ENCODE measurements at regions not wholly inside any gene's neighbourhood (a gene's known extent, or its start where the extent isn't known, plus 50 kb on each side); places are given as distances from the start of the nearest gene placed in this dataset.

DNA sequence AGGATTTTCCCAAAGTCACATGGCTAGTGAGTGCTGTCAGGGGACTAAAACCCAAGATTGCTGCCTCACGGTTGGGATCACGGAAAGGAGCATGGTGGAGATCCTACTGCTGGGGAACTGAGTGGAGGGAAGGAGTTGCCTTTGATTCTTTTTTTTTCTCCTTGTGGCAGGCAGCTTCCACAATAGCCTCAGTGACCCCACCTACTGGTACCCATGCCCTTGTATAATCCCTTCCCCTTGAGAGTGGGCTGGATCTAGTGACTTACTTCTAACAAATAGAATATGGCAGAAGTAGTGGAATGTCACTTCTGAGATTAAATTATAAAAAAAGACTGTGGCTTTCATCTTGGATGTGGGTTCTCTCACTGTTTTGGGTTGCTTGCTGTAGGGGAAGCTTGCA lies 135.7 kb downstream of the DICER1 start:
- Histone ChIP-seq H3K27me3 (ENCODE audit: control insufficient read depth in 2 of 2, insufficient read depth in 1 of 2, low read length in 1 of 2) (no peaks in the 10 kb centered on the region), H3K4me3 (ENCODE audit: low read length in 2 of 2) (no peak overlapping the region), H3K4me1 (ENCODE audit: control insufficient read depth in 2 of 2, insufficient read depth in 2 of 2, low read length in 2 of 2) (no peaks in the 10 kb centered on the region), H3K36me3 (ENCODE audit: control insufficient read depth in 2 of 2, insufficient read depth in 2 of 2, low read length in 1 of 2) (no peaks in the 10 kb centered on the region), H3K9me3 (ENCODE audit: control insufficient read depth in 2 of 2, insufficient read depth in 1 of 2, low read length in 1 of 2) (no peaks in the 10 kb centered on the region), H3K27ac (ENCODE audit: low read depth in 1 of 2, low read length in 1 of 2) (no peak overlapping the region)
- WGBS, result 89% methylated on average over 2 of the region's 2 CpGs
- DNase-seq (ENCODE audit: low read depth in 6 of 9, low spot score in 9 of 9), result no peak

DNA sequence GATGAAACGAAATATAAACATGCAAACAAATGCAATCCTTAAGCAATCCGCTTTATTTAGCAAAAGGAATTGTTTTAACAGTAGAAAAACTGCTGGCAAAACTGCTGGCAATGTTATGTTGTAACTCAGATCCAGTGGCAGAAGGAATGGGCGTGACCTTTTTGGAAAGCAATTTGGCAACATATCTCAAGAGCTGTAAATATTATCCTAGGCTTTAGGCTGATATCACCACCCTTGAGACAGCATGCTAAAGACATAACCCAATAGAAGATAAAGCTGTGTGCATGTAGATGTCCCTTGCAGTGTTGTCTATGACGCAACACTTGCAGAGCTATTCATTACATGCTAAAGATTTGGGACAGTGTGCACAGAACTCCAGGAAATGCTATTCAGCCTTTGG lies 138.5 kb downstream of the DICER1 start:
- Histone ChIP-seq H3K36me3 (ENCODE audit: control insufficient read depth in 2 of 2, insufficient read depth in 2 of 2, low read length in 1 of 2) (no peaks in the 10 kb centered on the region), H3K9me3 (ENCODE audit: control insufficient read depth in 2 of 2, insufficient read depth in 1 of 2, low read length in 1 of 2) (no peaks in the 10 kb centered on the region), H3K4me1 (ENCODE audit: control insufficient read depth in 2 of 2, insufficient read depth in 2 of 2, low read length in 2 of 2) (no peaks in the 10 kb centered on the region), H3K27ac (ENCODE audit: low read depth in 1 of 2, low read length in 1 of 2) (no peak overlapping the region), H3K27me3 (ENCODE audit: control insufficient read depth in 2 of 2, insufficient read depth in 1 of 2, low read length in 1 of 2) (no peaks in the 10 kb centered on the region), H3K4me3 (ENCODE audit: low read length in 2 of 2) (no peak overlapping the region)
- no peak for DNase-seq (ENCODE audit: low read depth in 6 of 9, low spot score in 9 of 9)
- 88% methylated on average over 4 of the region's 4 CpGs for WGBS

DNA sequence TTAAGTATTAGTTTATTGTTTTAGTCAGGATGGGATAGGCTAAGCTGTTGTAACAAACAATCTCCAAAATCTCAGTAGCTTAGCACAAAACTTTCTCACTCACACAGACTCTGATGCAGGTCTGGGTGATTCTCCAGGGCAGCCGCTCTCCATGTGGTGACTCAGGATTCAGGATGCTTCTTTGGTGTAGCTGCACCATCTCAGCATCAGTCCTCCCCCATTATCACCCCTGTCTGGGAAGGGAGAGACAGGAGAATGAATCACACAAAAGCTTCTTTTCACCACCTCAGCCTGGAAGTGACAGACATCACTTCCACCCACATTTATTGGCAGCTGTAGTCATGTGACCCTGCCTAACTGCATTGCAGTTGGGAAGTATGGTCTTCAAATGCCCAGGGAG lies 142.3 kb downstream of the DICER1 start:
- Histone ChIP-seq H3K4me3 (ENCODE audit: low read length in 2 of 2) (no peak overlapping the region), H3K36me3 (ENCODE audit: control insufficient read depth in 2 of 2, insufficient read depth in 2 of 2, low read length in 1 of 2) (no peaks in the 10 kb centered on the region), H3K27ac (ENCODE audit: low read depth in 1 of 2, low read length in 1 of 2) (no peak overlapping the region), H3K4me1 (ENCODE audit: control insufficient read depth in 2 of 2, insufficient read depth in 2 of 2, low read length in 2 of 2) (no peaks in the 10 kb centered on the region), H3K9me3 (ENCODE audit: control insufficient read depth in 2 of 2, insufficient read depth in 1 of 2, low read length in 1 of 2) (no peaks in the 10 kb centered on the region), H3K27me3 (ENCODE audit: control insufficient read depth in 2 of 2, insufficient read depth in 1 of 2, low read length in 1 of 2) (peaks cover 0 to 10% of the 10 kb centered on the region in 2 donors)
- no peak for DNase-seq (ENCODE audit: low read depth in 6 of 9, low spot score in 9 of 9)
- WGBS, result 98% methylated on average over 1 of the region's 1 CpG

DNA sequence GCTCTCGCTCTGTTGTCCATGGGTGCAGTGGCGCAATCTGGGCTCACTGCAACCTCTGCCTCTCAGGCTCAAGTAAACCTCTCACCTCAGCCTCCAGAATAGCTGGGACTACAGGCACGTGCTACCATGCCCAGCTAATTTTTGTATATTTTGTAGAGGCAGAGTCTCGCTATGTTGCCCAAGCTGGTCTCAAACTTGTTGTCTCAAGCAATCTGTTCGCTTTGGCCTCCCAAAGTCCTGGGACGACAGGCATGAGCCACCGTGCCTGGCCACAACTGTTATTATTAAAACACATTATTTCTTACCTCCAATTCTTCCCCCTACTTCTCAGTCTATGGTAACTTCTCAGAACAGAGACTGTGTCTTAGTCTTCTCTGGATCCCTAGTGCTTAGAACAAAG lies 143.3 kb downstream of the DICER1 start:
- peaks cover 0 to 14% of the 10 kb centered on the region in 2 donors for H3K27me3 ChIP-seq (ENCODE audit: control insufficient read depth in 2 of 2, insufficient read depth in 1 of 2, low read length in 1 of 2)
- no peak for DNase-seq (ENCODE audit: low read depth in 6 of 9, low spot score in 9 of 9)
- WGBS, result 98% methylated on average over 7 of the region's 7 CpGs
- no peaks in the 10 kb centered on the region for H3K4me1 ChIP-seq (ENCODE audit: control insufficient read depth in 2 of 2, insufficient read depth in 2 of 2, low read length in 2 of 2)
- H3K9me3 ChIP-seq (ENCODE audit: control insufficient read depth in 2 of 2, insufficient read depth in 1 of 2, low read length in 1 of 2), result no peaks in the 10 kb centered on the region
- no peak overlapping the region for H3K4me3 ChIP-seq (ENCODE audit: low read length in 2 of 2)
- no peaks in the 10 kb centered on the region for H3K36me3 ChIP-seq (ENCODE audit: control insufficient read depth in 2 of 2, insufficient read depth in 2 of 2, low read length in 1 of 2)
- no peak overlapping the region for H3K27ac ChIP-seq (ENCODE audit: low read depth in 1 of 2, low read length in 1 of 2)

DNA sequence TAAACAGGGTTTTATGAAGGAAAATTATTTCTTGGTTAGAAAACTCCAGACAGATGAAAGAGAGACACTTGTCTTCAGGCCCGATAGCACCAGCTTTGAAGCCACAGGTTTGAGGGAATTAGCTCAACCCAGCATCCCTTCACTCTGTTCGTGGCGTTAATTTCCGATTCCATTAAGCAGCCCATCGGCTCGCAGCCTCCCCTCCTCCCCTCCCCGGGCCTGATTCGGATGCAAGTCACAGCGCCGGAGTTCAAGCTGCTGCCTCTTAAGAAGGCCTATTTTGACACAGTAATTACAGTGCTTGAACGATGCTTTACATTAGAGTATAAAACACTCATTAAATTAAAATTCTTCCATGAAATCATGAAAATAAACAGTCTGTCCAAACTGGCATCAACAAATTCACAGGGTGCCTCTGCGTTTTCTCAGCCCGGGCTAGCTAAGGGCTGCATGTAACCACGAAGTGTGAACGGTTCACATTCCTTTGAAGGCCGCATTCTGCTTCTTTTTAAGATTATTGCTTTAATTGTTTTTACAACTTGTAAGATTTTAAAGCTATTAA lies 145.8 kb downstream of the DICER1 start:
- Histone ChIP-seq H3K4me3 (ENCODE audit: low read length in 2 of 2) (no peak overlapping the region), H3K9me3 (ENCODE audit: control insufficient read depth in 2 of 2, insufficient read depth in 1 of 2, low read length in 1 of 2) (no peaks in the 10 kb centered on the region), H3K27me3 (ENCODE audit: control insufficient read depth in 2 of 2, insufficient read depth in 1 of 2, low read length in 1 of 2) (peaks cover 0 to 14% of the 10 kb centered on the region in 2 donors), H3K36me3 (ENCODE audit: control insufficient read depth in 2 of 2, insufficient read depth in 2 of 2, low read length in 1 of 2) (no peaks in the 10 kb centered on the region), H3K27ac (ENCODE audit: low read depth in 1 of 2, low read length in 1 of 2) (no peak overlapping the region), H3K4me1 (ENCODE audit: control insufficient read depth in 2 of 2, insufficient read depth in 2 of 2, low read length in 2 of 2) (no peaks in the 10 kb centered on the region)
- 46% methylated on average over 16 of the region's 16 CpGs for WGBS
- DNase-seq (ENCODE audit: low read depth in 6 of 9, low spot score in 9 of 9), result no peak

DNA sequence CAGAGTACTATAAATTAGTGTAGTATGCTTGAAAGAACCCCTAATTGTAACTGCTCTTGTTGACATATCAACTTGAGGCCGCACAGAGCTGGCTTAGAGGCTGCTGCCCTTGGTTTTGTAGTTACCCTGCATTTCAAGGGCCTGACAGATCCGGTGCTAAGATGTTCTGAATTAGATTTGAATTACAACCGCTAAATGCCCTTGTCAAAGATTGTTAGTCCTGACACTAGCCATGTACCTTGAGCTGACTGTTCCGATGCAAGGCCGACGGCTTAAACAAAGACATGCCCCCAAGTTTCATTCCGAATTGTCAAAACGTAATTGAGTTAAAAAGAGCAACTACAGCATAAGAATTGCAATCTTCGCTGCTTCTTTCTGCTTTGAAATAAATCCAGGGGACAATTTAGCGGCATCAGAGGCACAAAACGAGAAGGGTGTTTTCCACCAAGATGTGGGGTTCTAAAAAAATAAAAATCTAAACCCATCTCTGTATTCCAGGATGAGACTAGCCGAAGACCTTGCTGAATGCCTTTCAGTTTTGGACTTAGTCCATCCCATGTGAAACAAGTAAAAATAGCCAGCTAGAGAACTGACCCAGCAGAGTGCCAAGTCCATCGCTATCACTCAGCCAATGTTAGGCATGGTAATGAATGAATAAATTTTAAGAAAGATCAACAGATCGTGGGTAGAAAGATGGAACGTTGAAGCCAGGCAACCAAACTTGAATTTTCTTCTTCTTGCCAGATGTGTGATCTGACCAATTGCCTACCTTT lies 148.7 kb downstream of the DICER1 start:
- Histone ChIP-seq H3K9me3 (ENCODE audit: control insufficient read depth in 2 of 2, insufficient read depth in 1 of 2, low read length in 1 of 2) (no peaks in the 10 kb centered on the region), H3K36me3 (ENCODE audit: control insufficient read depth in 2 of 2, insufficient read depth in 2 of 2, low read length in 1 of 2) (no peaks in the 10 kb centered on the region), H3K4me1 (ENCODE audit: control insufficient read depth in 2 of 2, insufficient read depth in 2 of 2, low read length in 2 of 2) (no peaks in the 10 kb centered on the region), H3K27me3 (ENCODE audit: control insufficient read depth in 2 of 2, insufficient read depth in 1 of 2, low read length in 1 of 2) (peaks cover 0 to 14% of the 10 kb centered on the region in 2 donors), H3K27ac (ENCODE audit: low read depth in 1 of 2, low read length in 1 of 2) (no peak overlapping the region), H3K4me3 (ENCODE audit: low read length in 2 of 2) (no peak overlapping the region)
- DNase-seq (ENCODE audit: low read depth in 6 of 9, low spot score in 9 of 9), result no peak
- 94% methylated on average over 15 of the region's 15 CpGs for WGBS

DNA sequence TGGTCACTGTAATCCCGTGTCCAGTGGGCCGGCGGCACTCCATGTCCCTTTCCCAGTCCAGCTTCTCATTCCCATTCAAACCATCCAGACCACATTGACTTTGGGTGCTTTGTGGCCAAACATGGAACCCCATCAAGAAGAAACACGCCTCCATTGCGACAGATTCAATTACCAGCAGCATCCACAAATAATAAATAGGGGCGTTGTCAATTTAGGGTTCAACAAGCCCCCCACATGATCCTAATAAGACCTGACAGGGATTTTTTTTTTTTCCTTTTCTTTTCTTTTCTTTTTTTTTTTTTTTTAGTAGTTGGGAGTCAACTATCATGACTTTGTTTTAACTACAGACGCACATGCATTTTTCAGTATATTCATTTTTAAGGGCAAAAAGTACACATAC lies 149.4 kb downstream of the DICER1 start:
- H3K4me3 ChIP-seq (ENCODE audit: low read length in 2 of 2), result no peak overlapping the region
- peaks cover 0 to 15% of the 10 kb centered on the region in 2 donors for H3K27me3 ChIP-seq (ENCODE audit: control insufficient read depth in 2 of 2, insufficient read depth in 1 of 2, low read length in 1 of 2)
- DNase-seq (ENCODE audit: low read depth in 6 of 9, low spot score in 9 of 9), result no peak
- no peaks in the 10 kb centered on the region for H3K36me3 ChIP-seq (ENCODE audit: control insufficient read depth in 2 of 2, insufficient read depth in 2 of 2, low read length in 1 of 2)
- H3K4me1 ChIP-seq (ENCODE audit: control insufficient read depth in 2 of 2, insufficient read depth in 2 of 2, low read length in 2 of 2), result no peaks in the 10 kb centered on the region
- 83% methylated on average over 7 of the region's 7 CpGs for WGBS
- no peak overlapping the region for H3K27ac ChIP-seq (ENCODE audit: low read depth in 1 of 2, low read length in 1 of 2)
- no peaks in the 10 kb centered on the region for H3K9me3 ChIP-seq (ENCODE audit: control insufficient read depth in 2 of 2, insufficient read depth in 1 of 2, low read length in 1 of 2)

DNA sequence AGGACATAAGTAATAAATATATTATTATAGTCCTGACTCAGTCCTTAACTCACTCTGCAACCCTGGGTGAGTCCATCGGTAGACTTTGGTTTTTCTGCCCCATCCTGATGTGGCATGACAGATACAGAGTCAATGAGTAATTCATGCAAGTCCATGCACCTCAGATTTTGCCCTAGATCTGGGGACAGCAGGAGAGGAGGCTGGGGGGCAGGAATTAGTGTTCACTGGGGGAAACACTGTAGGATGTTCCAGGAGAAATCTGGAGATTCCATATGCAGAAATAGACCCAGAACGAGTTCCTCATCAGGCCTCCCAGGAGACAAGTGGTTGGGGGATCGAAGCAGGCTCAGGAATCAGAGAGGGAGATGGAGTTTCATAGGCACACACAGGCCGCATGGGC lies 150.8 kb downstream of the DICER1 start:
- no peak for DNase-seq (ENCODE audit: low read depth in 6 of 9, low spot score in 9 of 9)
- 90% methylated on average over 4 of the region's 4 CpGs for WGBS

DNA sequence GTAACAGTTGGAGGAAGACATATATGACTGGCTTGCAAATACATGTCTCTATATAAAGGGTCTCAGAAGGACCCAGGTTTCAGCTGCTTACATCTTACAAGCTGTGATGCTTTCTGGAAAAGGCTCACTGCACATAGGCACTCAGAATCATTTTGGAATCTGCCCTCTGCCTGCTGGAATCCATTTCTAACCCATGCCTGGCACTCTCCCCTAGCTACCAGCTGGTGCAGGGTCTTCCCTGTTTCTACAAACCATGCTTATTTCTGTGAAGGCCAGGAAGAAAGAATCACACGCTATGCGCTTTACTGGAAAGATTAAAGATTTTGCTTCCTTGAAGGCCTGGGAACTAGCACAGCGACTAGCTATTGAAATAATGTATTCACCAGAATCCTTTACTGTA lies 151.3 kb downstream of the DICER1 start:
- DNase-seq (ENCODE audit: low read depth in 6 of 9, low spot score in 9 of 9), result no peak
- 98% methylated on average over 3 of the region's 3 CpGs for WGBS

More for the DNA sequence above, 150.8 kb downstream of the DICER1 start:
- Histone ChIP-seq H3K27me3 (ENCODE audit: control insufficient read depth in 2 of 2, insufficient read depth in 1 of 2, low read length in 1 of 2) (peaks cover 0 to 9% of the 10 kb centered on the region in 2 donors), H3K27ac (ENCODE audit: low read depth in 1 of 2, low read length in 1 of 2) (no peak overlapping the region), H3K4me1 (ENCODE audit: control insufficient read depth in 2 of 2, insufficient read depth in 2 of 2, low read length in 2 of 2) (no peaks in the 10 kb centered on the region), H3K4me3 (ENCODE audit: low read length in 2 of 2) (no peak overlapping the region), H3K36me3 (ENCODE audit: control insufficient read depth in 2 of 2, insufficient read depth in 2 of 2, low read length in 1 of 2) (no peaks in the 10 kb centered on the region), H3K9me3 (ENCODE audit: control insufficient read depth in 2 of 2, insufficient read depth in 1 of 2, low read length in 1 of 2) (no peaks in the 10 kb centered on the region)

More for the DNA sequence above, 151.3 kb downstream of the DICER1 start:
- H3K27ac ChIP-seq (ENCODE audit: low read depth in 1 of 2, low read length in 1 of 2), result no peak overlapping the region
- peaks cover 0 to 7% of the 10 kb centered on the region in 2 donors for H3K27me3 ChIP-seq (ENCODE audit: control insufficient read depth in 2 of 2, insufficient read depth in 1 of 2, low read length in 1 of 2)
- H3K36me3 ChIP-seq (ENCODE audit: control insufficient read depth in 2 of 2, insufficient read depth in 2 of 2, low read length in 1 of 2), result no peaks in the 10 kb centered on the region
- H3K9me3 ChIP-seq (ENCODE audit: control insufficient read depth in 2 of 2, insufficient read depth in 1 of 2, low read length in 1 of 2), result no peaks in the 10 kb centered on the region
- H3K4me1 ChIP-seq (ENCODE audit: control insufficient read depth in 2 of 2, insufficient read depth in 2 of 2, low read length in 2 of 2), result no peaks in the 10 kb centered on the region
- H3K4me3 ChIP-seq (ENCODE audit: low read length in 2 of 2), result no peak overlapping the region
